ENCODE measurements at regions not wholly inside any gene's neighbourhood (a gene's known extent, or its start where the extent isn't known, plus 50 kb on each side); places are given as distances from the start of the nearest gene placed in this dataset.

- TF ChIP-seq ZBTB7A (IDR thresholded peaks at IDR 0.05; ENCODE audit: low read depth) (no peak), EP300 (IDR thresholded peaks at IDR 0.05; ENCODE audit: borderline replicate concordance) (no peak)
Measured at GRCh38 chr17:63350364-63350763, 95.7 kb downstream of the CYB561 start.
